Chondrocyte (in vitro differentiated cells): ENCODE measurements at regions not wholly inside any gene's neighbourhood (a gene's known extent, or its start where the extent isn't known, plus 50 kb on each side); places are given as distances from the start of the nearest gene placed in this dataset.

Source experiments
- DNase-seq: peaks from one replicate; pipeline ENCODE4 v3.0.0; 2021; ENCODE audit warnings: mixed read lengths, low spot score
- H3K27ac Mint-ChIP-seq: one replicate; pipeline ENCODE4 v1.8.0; 2021; ENCODE audit warnings: mild to moderate bottlenecking, moderate library complexity, mixed read lengths; ENCODE audit not compliant: unreplicated experiment
- H3K27me3 Mint-ChIP-seq: 2 replicates; pipeline ENCODE4 v1.8.0; 2021; ENCODE audit warnings: low read depth, mixed read lengths
- H3K36me3 Mint-ChIP-seq: 2 replicates; pipeline ENCODE4 v1.8.0; 2021; ENCODE audit warnings: low read depth, mixed read lengths
- H3K4me1 Mint-ChIP-seq: 2 replicates; pipeline ENCODE4 v1.8.0; 2021; ENCODE audit warnings: low read depth, mild to moderate bottlenecking, mixed read lengths
- H3K4me3 Mint-ChIP-seq: one replicate; pipeline ENCODE4 v1.8.0; 2021; ENCODE audit warnings: mild to moderate bottlenecking, moderate library complexity, mixed read lengths; ENCODE audit not compliant: unreplicated experiment
- H3K9me3 Mint-ChIP-seq: 2 replicates; pipeline ENCODE4 v1.8.0; 2021; ENCODE audit warnings: low read depth, mixed read lengths
- CTCF ChIP-seq: fragments of 200-600 bp; sonication (generic); IDR thresholded peaks from 2 replicates; pipeline ENCODE4 v1.5.0; 2021; ENCODE audit warnings: antibody characterized with exemption, mild to moderate bottlenecking, moderate library complexity

GRCh38 chr7:113825832-113826231, 93.0 kb downstream of the PPP1R3A start:
- Mint-ChIP-seq H3K9me3 (peaks cover 3% of the 10 kb centered on the region), H3K4me3 (no peak overlapping the region), H3K4me1 (peaks cover 4% of the 10 kb centered on the region), H3K27me3 (no peaks in the 10 kb centered on the region), H3K27ac (no peak overlapping the region), H3K36me3 (no peaks in the 10 kb centered on the region)
- DNase-seq: no peak
- TF ChIP-seq CTCF: no peak

GRCh38 chr7:113824117-113824823, 94.5 kb downstream of the PPP1R3A start:
- H3K27ac Mint-ChIP-seq: no peak overlapping the region
- H3K4me1 Mint-ChIP-seq: peaks cover 14% of the 10 kb centered on the region
- TF ChIP-seq CTCF: no peak
- no peak for DNase-seq
- H3K36me3 Mint-ChIP-seq: no peaks in the 10 kb centered on the region
- H3K4me3 Mint-ChIP-seq: no peak overlapping the region
- peaks cover 3% of the 10 kb centered on the region for H3K9me3 Mint-ChIP-seq
- H3K27me3 Mint-ChIP-seq: no peaks in the 10 kb centered on the region

DNA sequence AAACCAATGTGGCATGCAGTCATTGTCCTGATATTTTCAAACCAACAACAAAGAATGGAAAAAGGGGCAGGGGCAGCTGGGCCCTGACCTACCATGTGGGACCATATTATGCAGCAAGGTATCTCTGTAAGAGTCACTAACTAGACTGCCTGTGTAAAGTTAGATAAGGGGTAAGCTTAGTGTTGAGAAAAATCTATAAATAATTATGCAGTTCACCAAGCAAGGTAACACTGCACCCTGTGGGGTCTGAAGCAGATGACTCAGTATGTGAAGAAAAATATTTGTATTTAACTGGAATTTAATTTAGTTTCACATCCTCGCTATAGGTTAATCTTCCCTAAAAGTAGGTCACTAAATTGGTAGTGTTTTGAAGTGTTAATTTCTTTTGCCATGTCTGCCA, 99.3 kb downstream of the PPP1R3A start:
- DNase-seq: no peak
- H3K4me3 Mint-ChIP-seq: no peak overlapping the region
- H3K36me3 Mint-ChIP-seq: peaks cover 2% of the 10 kb centered on the region
- no peaks in the 10 kb centered on the region for H3K27me3 Mint-ChIP-seq
- H3K4me1 Mint-ChIP-seq: peaks cover 19% of the 10 kb centered on the region
- H3K27ac Mint-ChIP-seq: no peak overlapping the region
- H3K9me3 Mint-ChIP-seq: peaks cover 4% of the 10 kb centered on the region
- no peak for TF ChIP-seq CTCF

- Mint-ChIP-seq H3K4me3 (no peak overlapping the region), H3K4me1 (peaks cover 40% of the 10 kb centered on the region), H3K27me3 (no peaks in the 10 kb centered on the region), H3K27ac (no peak overlapping the region), H3K9me3 (peaks cover 4% of the 10 kb centered on the region), H3K36me3 (peaks cover 2% of the 10 kb centered on the region)
- no peak for TF ChIP-seq CTCF
- no peak for DNase-seq
Measured at GRCh38 chr7:113816639-113817038, 102.2 kb downstream of the PPP1R3A start.

DNA sequence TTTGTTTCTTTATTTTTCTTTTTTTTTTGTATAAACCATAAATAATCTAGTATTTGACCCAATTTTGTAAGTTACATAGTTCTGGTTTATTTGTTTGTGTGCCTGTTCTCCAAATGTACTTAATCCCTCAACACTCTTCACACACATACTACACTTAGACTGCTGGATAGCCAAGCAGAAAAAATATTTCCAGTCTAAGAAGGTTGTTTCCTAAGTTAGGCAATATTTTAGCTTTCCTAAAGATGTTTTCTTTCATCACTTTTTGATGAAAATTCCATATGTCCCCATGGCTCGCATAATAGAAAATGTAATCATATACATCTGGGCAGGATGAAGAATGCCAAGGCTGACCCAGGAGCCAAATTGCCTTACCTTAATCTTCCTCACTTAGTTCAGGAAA, 105.3 kb downstream of the PPP1R3A start:
- Mint-ChIP-seq H3K9me3 (peaks cover 4% of the 10 kb centered on the region), H3K36me3 (peaks cover 2% of the 10 kb centered on the region), H3K4me1 (peaks cover 54% of the 10 kb centered on the region), H3K27ac (peak overlapping the region; percentile 43), H3K4me3 (no peak overlapping the region), H3K27me3 (no peaks in the 10 kb centered on the region)
- DNase-seq: no peak
- TF ChIP-seq CTCF: no peak
